OCI-LY1 (cell line): ENCODE measurements at regions not wholly inside any gene's neighbourhood (a gene's known extent, or its start where the extent isn't known, plus 50 kb on each side); places are given as distances from the start of the nearest gene placed in this dataset.
"Not testable (repeated sequence)": the region's sequence is repeated elsewhere in the genome, so short reads cannot be mapped to it uniquely, and the experiment has no call there.

Experiments
- H2AFZ ChIP-seq: fragments of 200-600 bp; sonication (generic), shearing (Covaris generic); 2 replicates; pipeline ENCODE4 v1.6.0; 2014; ENCODE audit warnings: antibody characterized with exemption, mild to moderate bottlenecking, low read length
- H3F3A ChIP-seq: fragments of 200-600 bp; sonication (generic), shearing (Covaris generic); 2 replicates; pipeline ENCODE4 v1.6.0; 2014; ENCODE audit warnings: mild to moderate bottlenecking, antibody characterized with exemption, low read length, moderate library complexity; ENCODE audit not compliant: insufficient read depth
- H3K27ac ChIP-seq: fragments of 200-600 bp; sonication (generic); 2 replicates; pipeline ENCODE4 v1.5.1; 2014; ENCODE audit warnings: low read length, mixed run types, mild to moderate bottlenecking, low read depth; ENCODE audit not compliant: poor library complexity, severe bottlenecking
- H3K27me3 ChIP-seq: fragments of 200-600 bp; sonication (generic); 2 replicates; pipeline ENCODE4 v1.6.0; 2014; ENCODE audit warnings: antibody characterized with exemption, mild to moderate bottlenecking, low read length, moderate library complexity; ENCODE audit not compliant: insufficient read depth
- H3K36me3 ChIP-seq: fragments of 200-600 bp; sonication (generic); 2 replicates; pipeline ENCODE4 v1.6.1; 2014; ENCODE audit warnings: mild to moderate bottlenecking, antibody characterized with exemption, low read length, moderate library complexity, mixed read lengths; ENCODE audit not compliant: insufficient read depth
- H3K4me1 ChIP-seq: fragments of 200-600 bp; sonication (generic); 2 replicates; pipeline ENCODE4 v1.5.1; 2014; ENCODE audit warnings: mild to moderate bottlenecking, low read length, moderate library complexity; ENCODE audit not compliant: insufficient read depth, severe bottlenecking
- H3K4me2 ChIP-seq: fragments of 200-600 bp; sonication (generic), shearing (Covaris generic); 2 replicates; pipeline ENCODE4 v1.6.1; 2014; ENCODE audit warnings: low read length
- H3K4me3 ChIP-seq: fragments of 200-600 bp; sonication (generic); 2 replicates; pipeline ENCODE4 v1.5.1; 2014; ENCODE audit warnings: low read length, low read depth, mild to moderate bottlenecking, mixed read lengths; ENCODE audit not compliant: poor library complexity, severe bottlenecking
- H3K79me2 ChIP-seq: fragments of 200-600 bp; shearing (Covaris generic); 2 replicates; pipeline ENCODE4 v1.6.1; 2016; ENCODE audit warnings: mixed run types, low read length, mixed read lengths; ENCODE audit not compliant: insufficient read depth
- H3K9ac ChIP-seq: fragments of 200-600 bp; sonication (generic), shearing (Covaris generic); 2 replicates; pipeline ENCODE4 v1.6.1; 2014; ENCODE audit warnings: mild to moderate bottlenecking, low read length, mixed read lengths
- H3K9me2 ChIP-seq: fragments of 200-600 bp; sonication (generic), shearing (Covaris generic); 2 replicates; pipeline ENCODE4 v1.6.1; 2014; ENCODE audit warnings: low read depth, mild to moderate bottlenecking, low read length, mixed read lengths
- H3K9me3 ChIP-seq: fragments of 200-600 bp; shearing (Covaris generic); 2 replicates; pipeline ENCODE4 v1.6.1; 2014; ENCODE audit warnings: low read length, mixed read lengths
- H4K20me1 ChIP-seq: fragments of 200-600 bp; sonication (generic), shearing (Covaris generic); 2 replicates; pipeline ENCODE4 v1.6.0; 2016; ENCODE audit warnings: mild to moderate bottlenecking, low read length; ENCODE audit not compliant: insufficient read depth
- CTCF ChIP-seq: fragments of 200-600 bp; sonication (generic), shearing (Covaris generic); IDR thresholded peaks from 2 replicates; pipeline ENCODE4 v1.5.1; 2017; ENCODE audit warnings: mild to moderate bottlenecking, antibody characterized with exemption, low read length, moderate library complexity, mixed read lengths
- EZH2 ChIP-seq: fragments of 200-600 bp; sonication (generic), shearing (Covaris generic); IDR thresholded peaks from 2 replicates; pipeline ENCODE4 v1.8.0; 2017; ENCODE audit warnings: borderline replicate concordance, mixed run types, mild to moderate bottlenecking, antibody characterized with exemption, low read length, moderate library complexity, mixed read lengths

DNA sequence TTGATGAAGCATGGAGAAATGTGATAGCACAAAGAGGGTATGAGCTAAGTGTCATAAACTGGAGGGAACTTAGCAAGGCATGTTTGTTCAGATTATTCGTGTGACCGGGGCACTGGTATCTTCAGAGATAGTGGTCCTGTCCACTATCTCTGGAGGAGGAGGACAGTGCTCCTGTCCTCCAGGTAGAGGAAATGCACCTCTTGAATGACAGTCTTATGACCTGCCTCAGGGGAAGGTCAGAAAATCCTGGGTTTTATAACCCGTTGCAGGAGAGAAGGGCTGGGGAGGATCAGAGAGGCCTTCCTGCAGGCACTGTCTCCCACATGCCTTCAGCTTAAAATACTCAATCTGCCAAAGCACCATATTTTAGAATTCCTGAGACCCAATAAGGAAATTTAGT lies 213.5 kb upstream of the UBL3 start:
- Histone ChIP-seq H4K20me1 (no peaks in the 10 kb centered on the region), H3K79me2 (no peaks in the 10 kb centered on the region), H3K4me2 (no peak overlapping the region), H3K36me3 (no peaks in the 10 kb centered on the region), H3K9me3 (0 out of 2 replicates have a peak, but pooled peaks cover under 1% of the 10 kb centered on the region), H3K9ac (no peak overlapping the region), H3K4me3 (no peak overlapping the region), H3K9me2 (no peaks in the 10 kb centered on the region), H3K4me1 (no peaks in the 10 kb centered on the region), H3K27ac (no peak overlapping the region), H2AFZ (no peak overlapping the region), H3F3A (no peaks in the 10 kb centered on the region), H3K27me3 (no peaks in the 10 kb centered on the region)
- TF ChIP-seq EZH2 (no peak), CTCF (no peak)

- Histone ChIP-seq H4K20me1 (no peaks in the 10 kb centered on the region), H3K27ac (no peak overlapping the region), H3K79me2 (no peaks in the 10 kb centered on the region), H3F3A (no peaks in the 10 kb centered on the region), H3K36me3 (no peaks in the 10 kb centered on the region), H3K27me3 (no peaks in the 10 kb centered on the region), H3K4me3 (no peak overlapping the region), H3K9ac (no peak overlapping the region), H3K9me3 (0 out of 2 replicates have a peak, but pooled peaks cover 6% of the 10 kb centered on the region), H2AFZ (no peak overlapping the region), H3K9me2 (no peaks in the 10 kb centered on the region), H3K4me1 (no peaks in the 10 kb centered on the region), H3K4me2 (no peak overlapping the region)
- TF ChIP-seq CTCF: no peak
- no peak for TF ChIP-seq EZH2
These were observed 210.8 kb upstream of the UBL3 start for GRCh38 chr13:30061217-30061616.

DNA sequence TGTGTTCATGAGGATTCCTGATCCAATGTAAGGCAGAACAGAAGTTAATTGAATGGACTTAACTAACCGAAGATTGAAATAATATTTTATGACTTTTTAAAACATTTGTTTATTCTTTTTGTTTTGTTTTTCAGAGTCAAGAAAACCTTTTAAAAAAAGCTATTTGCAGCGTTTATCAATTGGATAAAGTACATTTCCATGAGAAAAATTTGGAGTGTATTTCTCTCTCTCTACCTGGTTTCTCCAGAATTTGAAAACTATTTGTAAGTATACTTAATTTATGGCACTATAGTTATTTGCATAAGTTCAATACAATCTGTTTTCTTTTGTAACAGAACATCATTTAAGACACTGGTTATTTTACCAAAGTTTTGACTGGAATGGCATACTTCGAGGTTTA lies 208.0 kb upstream of the UBL3 start:
- H3K27me3 ChIP-seq: no peaks in the 10 kb centered on the region
- no peaks in the 10 kb centered on the region for H4K20me1 ChIP-seq
- H3K4me1 ChIP-seq: no peaks in the 10 kb centered on the region
- H3K36me3 ChIP-seq: no peaks in the 10 kb centered on the region
- no peaks in the 10 kb centered on the region for H3K9me2 ChIP-seq
- no peaks in the 10 kb centered on the region for H3K79me2 ChIP-seq
- no peak overlapping the region for H3K4me2 ChIP-seq
- no peak overlapping the region for H3K9ac ChIP-seq
- TF ChIP-seq CTCF (no peak), EZH2 (no peak)
- 0 out of 2 replicates have a peak, but pooled peaks cover 6% of the 10 kb centered on the region for H3K9me3 ChIP-seq
- H3F3A ChIP-seq: no peaks in the 10 kb centered on the region
- H3K4me3 ChIP-seq: no peak overlapping the region
- H3K27ac ChIP-seq: no peak overlapping the region
- H2AFZ ChIP-seq: no peak overlapping the region

DNA sequence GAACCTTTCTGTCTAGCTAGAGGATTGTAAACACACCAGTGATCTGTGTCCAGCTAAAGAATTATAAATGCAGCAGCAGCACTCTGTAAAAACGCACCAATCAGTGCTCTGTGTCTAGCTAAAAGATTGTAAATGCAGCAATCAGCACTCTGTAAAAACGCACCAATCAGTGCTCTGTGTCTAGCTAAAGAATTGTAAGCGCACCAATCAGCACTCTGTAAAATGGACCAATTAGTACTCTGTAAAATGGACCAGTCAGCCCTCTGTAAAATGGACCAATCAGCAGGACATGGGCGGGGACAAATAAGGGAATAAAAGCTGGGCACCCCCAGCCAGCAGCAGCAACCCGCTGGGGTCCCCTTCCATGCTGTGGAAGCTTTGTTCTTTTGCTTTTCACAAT lies 204.1 kb upstream of the UBL3 start:
- not testable (repeated sequence) for H3K36me3 ChIP-seq, H3K9me2 ChIP-seq, H3F3A ChIP-seq, H4K20me1 ChIP-seq, H3K9ac ChIP-seq, H3K79me2 ChIP-seq, H3K27me3 ChIP-seq, H3K9me3 ChIP-seq, H3K27ac ChIP-seq, H3K4me2 ChIP-seq, H3K4me1 ChIP-seq, H2AFZ ChIP-seq, H3K4me3 ChIP-seq
